ENCODE measurements at regions not wholly inside any gene's neighbourhood (a gene's known extent, or its start where the extent isn't known, plus 50 kb on each side); places are given as distances from the start of the nearest gene placed in this dataset.

DNA sequence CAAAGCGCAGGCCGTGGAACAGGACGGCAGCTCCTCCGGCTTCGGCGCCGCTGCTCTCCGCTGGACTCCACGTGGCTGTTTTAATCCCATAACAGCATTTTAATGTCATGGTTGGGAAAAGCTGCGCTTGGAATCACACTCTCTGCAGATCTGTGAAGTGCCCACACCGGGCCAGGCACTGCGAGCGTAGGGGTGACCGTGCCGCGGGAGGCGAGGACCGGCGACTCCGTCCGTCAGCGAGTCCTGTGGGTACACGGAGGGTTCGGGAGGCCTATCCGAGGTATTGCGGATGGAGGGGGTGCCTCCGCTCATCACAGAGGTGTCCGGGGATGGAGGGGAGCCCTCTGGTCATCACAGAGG, 198.0 kb upstream of the SALL3 start:
- TF ChIP-seq, protein P1, sequence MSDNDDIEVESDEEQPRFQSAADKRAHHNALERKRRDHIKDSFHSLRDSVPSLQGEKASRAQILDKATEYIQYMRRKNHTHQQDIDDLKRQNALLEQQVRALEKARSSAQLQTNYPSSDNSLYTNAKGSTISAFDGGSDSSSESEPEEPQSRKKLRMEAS (IDR thresholded peaks at IDR 0.05; ENCODE audit: low read depth, low read length): no peak
- TF ChIP-seq, protein P2, sequence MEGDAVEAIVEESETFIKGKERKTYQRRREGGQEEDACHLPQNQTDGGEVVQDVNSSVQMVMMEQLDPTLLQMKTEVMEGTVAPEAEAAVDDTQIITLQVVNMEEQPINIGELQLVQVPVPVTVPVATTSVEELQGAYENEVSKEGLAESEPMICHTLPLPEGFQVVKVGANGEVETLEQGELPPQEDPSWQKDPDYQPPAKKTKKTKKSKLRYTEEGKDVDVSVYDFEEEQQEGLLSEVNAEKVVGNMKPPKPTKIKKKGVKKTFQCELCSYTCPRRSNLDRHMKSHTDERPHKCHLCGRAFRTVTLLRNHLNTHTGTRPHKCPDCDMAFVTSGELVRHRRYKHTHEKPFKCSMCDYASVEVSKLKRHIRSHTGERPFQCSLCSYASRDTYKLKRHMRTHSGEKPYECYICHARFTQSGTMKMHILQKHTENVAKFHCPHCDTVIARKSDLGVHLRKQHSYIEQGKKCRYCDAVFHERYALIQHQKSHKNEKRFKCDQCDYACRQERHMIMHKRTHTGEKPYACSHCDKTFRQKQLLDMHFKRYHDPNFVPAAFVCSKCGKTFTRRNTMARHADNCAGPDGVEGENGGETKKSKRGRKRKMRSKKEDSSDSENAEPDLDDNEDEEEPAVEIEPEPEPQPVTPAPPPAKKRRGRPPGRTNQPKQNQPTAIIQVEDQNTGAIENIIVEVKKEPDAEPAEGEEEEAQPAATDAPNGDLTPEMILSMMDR (IDR thresholded peaks at IDR 0.05; ENCODE audit: low read depth, low read length): no peak
